Fibroblast of skin of scalp (primary cell): ENCODE measurements at regions not wholly inside any gene's neighbourhood (a gene's known extent, or its start where the extent isn't known, plus 50 kb on each side); places are given as distances from the start of the nearest gene placed in this dataset.

Source experiments
- DNase-seq: peaks from one replicate; pipeline ENCODE4 v3.0.0-alpha.2; 2013

DNA sequence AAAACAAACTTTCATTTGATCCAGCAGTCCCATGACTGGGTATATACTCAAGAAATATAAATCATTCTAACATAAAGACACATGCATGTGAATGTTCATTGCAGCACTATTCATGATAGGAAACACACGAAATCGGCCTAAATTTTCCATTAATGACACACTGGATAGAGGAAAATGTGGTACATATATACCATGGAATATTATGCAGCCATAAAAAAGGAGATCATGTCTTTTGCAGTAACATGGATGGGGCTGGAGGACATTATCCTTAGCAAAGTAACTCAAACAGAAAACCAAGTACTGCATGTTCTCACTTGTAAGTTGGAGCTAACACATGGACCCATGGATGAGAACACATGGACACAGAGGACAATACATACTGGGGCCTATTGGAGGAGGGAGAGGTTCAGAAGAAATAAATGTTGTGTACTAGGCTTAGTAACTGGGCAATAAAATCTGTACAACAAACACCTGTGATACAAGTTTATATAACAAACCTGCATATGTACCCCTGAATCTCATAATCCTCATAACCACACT lies 283.6 kb downstream of the LMO7 start:
- DNase-seq = no peak

GRCh38 chr13:75915066-75915465 lies 278.9 kb downstream of the LMO7 start:
- no peak for DNase-seq

- no peak for DNase-seq
Measured at GRCh38 chr13:75913925-75914324, 277.8 kb downstream of the LMO7 start.

- no peak for DNase-seq
Measured at GRCh38 chr13:75910591-75910990, 274.5 kb downstream of the LMO7 start.
